ENCODE measurements at regions not wholly inside any gene's neighbourhood (a gene's known extent, or its start where the extent isn't known, plus 50 kb on each side); places are given as distances from the start of the nearest gene placed in this dataset.

GRCh38 chr5:54927097-54927746, 58.2 kb downstream of the ESM1 start:
- TF ChIP-seq CTCF (conservative IDR thresholded peaks at IDR 0.05 in 1 of 2, IDR thresholded peaks at IDR 0.05 in 1 of 2; ENCODE audit: low read depth in 1 of 2, low read length in 2 of 2), result no peak
- no peak for TF ChIP-seq EZH2 (IDR thresholded peaks at IDR 0.05; ENCODE audit: low read length, missing control alignments)
